WTC11 (cell line): ENCODE measurements at regions not wholly inside any gene's neighbourhood (a gene's known extent, or its start where the extent isn't known, plus 50 kb on each side); places are given as distances from the start of the nearest gene placed in this dataset.
"Not testable (repeated sequence)": the region's sequence is repeated elsewhere in the genome, so short reads cannot be mapped to it uniquely, and the experiment has no call there.

Experiments used
- ATAC-seq: fragments of 200-7000 bp; cut with Tn5 transposase; 2 replicates; pipeline ENCODE4 v1.10.0; 2021; ENCODE audit warnings: mild to moderate bottlenecking, moderate library complexity
- CTCF ChIA-PET: fragments of 300-600 bp; sonication (Branson Sonifier 250); formaldehyde crosslinking; loops from one replicate; lab custom pipeline; 2021; ENCODE audit warnings: antibody characterized with exemption; lab: Charles Lee
- POLR2A ChIA-PET: fragments of 350-600 bp; sonication (Branson Sonifier 250); formaldehyde crosslinking; loops from one replicate; lab custom pipeline; 2021; ENCODE audit warnings: antibody characterized with exemption; lab: Charles Lee
- DNase-seq: peaks from one replicate; pipeline ENCODE4 v3.0.0; 2021; ENCODE audit warnings: low spot score
- H3K27ac Mint-ChIP-seq: 2 replicates; pipeline ENCODE4 v1.8.0; 2021; ENCODE audit warnings: mixed read lengths
- H3K27me3 Mint-ChIP-seq: 2 replicates; pipeline ENCODE4 v1.8.0; 2021; ENCODE audit warnings: low read depth, mild to moderate bottlenecking, moderate library complexity, mixed read lengths
- H3K36me3 Mint-ChIP-seq: 2 replicates; pipeline ENCODE4 v1.8.0; 2021; ENCODE audit warnings: mixed read lengths
- H3K4me1 Mint-ChIP-seq: 2 replicates; pipeline ENCODE4 v1.8.0; 2022; ENCODE audit warnings: mixed read lengths
- H3K4me3 Mint-ChIP-seq: 2 replicates; pipeline ENCODE4 v1.8.0; 2021; ENCODE audit warnings: mild to moderate bottlenecking, moderate library complexity, mixed read lengths
- H3K9me3 Mint-ChIP-seq: 2 replicates; pipeline ENCODE4 v1.8.0; 2021; ENCODE audit warnings: mixed read lengths
- ELF4 ChIP-seq: sonication (generic); formaldehyde crosslinking; IDR thresholded peaks from 2 replicates; pipeline ENCODE4 v1.8.1; 2022; ENCODE audit warnings: low read depth, mild to moderate bottlenecking, moderate library complexity, missing genetic modification reagents
- FOXP1 ChIP-seq: sonication (generic); formaldehyde crosslinking; IDR thresholded peaks from 2 replicates; pipeline ENCODE4 v1.8.0; 2022; ENCODE audit warnings: missing genetic modification reagents, mild to moderate bottlenecking, moderate library complexity, borderline replicate concordance
- GRHL2 ChIP-seq: fragments of 250-450 bp; sonication (Bioruptor Pico); IDR thresholded peaks from 2 replicates; pipeline ENCODE4 v1.8.0; 2022; ENCODE audit warnings: mild to moderate bottlenecking, moderate library complexity; ENCODE audit not compliant: insufficient replicate concordance, severe bottlenecking
- HMGA2 ChIP-seq: fragments of 250-450 bp; sonication (Bioruptor Pico); IDR thresholded peaks from 2 replicates; pipeline ENCODE4 v1.4.0; 2021; ENCODE audit warnings: mild to moderate bottlenecking, moderate library complexity
- JAZF1 ChIP-seq: fragments of 250-450 bp; sonication (Bioruptor Pico); IDR thresholded peaks from 2 replicates; pipeline ENCODE4 v1.9.0; 2021; ENCODE audit warnings: moderate library complexity, mild to moderate bottlenecking, inconsistent platforms
- NFATC4 ChIP-seq: fragments of 250-450 bp; sonication (Bioruptor Pico); IDR thresholded peaks from 2 replicates; pipeline ENCODE4 v1.9.0; 2021; ENCODE audit warnings: mild to moderate bottlenecking
- NR1H2 ChIP-seq: sonication (generic); formaldehyde crosslinking; IDR thresholded peaks from 2 replicates; pipeline ENCODE4 v1.9.0; 2021; ENCODE audit warnings: mild to moderate bottlenecking, moderate library complexity, missing genetic modification reagents
- OVOL2 ChIP-seq: fragments of 250-450 bp; sonication (Bioruptor Pico); IDR thresholded peaks from 2 replicates; pipeline ENCODE4 v1.9.0; 2021; ENCODE audit warnings: mild to moderate bottlenecking, borderline replicate concordance
- PRRX2 ChIP-seq: fragments of 250-450 bp; sonication (Bioruptor Pico); IDR thresholded peaks from 2 replicates; pipeline ENCODE4 v1.8.0; 2021; ENCODE audit warnings: mild to moderate bottlenecking
- RELA ChIP-seq: sonication (generic); formaldehyde crosslinking; IDR thresholded peaks from 2 replicates; pipeline ENCODE4 v1.8.1; 2022; ENCODE audit warnings: missing genetic modification reagents, mild to moderate bottlenecking, borderline replicate concordance
- RORB ChIP-seq: fragments of 250-450 bp; sonication (Bioruptor Pico); IDR thresholded peaks from 2 replicates; pipeline ENCODE4 v1.9.0; 2021; ENCODE audit warnings: mild to moderate bottlenecking
- SMAD3 ChIP-seq: sonication (generic); formaldehyde crosslinking; IDR thresholded peaks from 2 replicates; pipeline ENCODE4 v1.8.0; 2022; ENCODE audit warnings: missing genetic modification reagents, mild to moderate bottlenecking, borderline replicate concordance
- TEAD4 ChIP-seq: sonication (generic); formaldehyde crosslinking; IDR thresholded peaks from 2 replicates; pipeline ENCODE4 v1.8.0; 2022; ENCODE audit warnings: mild to moderate bottlenecking, missing genetic modification reagents
- ZBTB21 ChIP-seq: sonication (generic); formaldehyde crosslinking; IDR thresholded peaks from 2 replicates; pipeline ENCODE4 v1.8.1; 2023; ENCODE audit warnings: mild to moderate bottlenecking, missing genetic modification reagents, borderline replicate concordance
- ZNF121 ChIP-seq: sonication (generic); formaldehyde crosslinking; IDR thresholded peaks from 2 replicates; pipeline ENCODE4 v1.8.0; 2023; ENCODE audit warnings: missing genetic modification reagents
- TF ChIP-seq, protein P1 (sequence below): fragments of 200-600 bp; IDR thresholded peaks from 2 replicates; pipeline ENCODE4 v1.8.0; 2022; ENCODE audit warnings: antibody characterized with exemption
- TF ChIP-seq, protein P2 (sequence below): sonication (generic); formaldehyde crosslinking; conservative IDR thresholded peaks from 2 replicates; pipeline ENCODE4 v1.8.1; 2022; ENCODE audit warnings: mild to moderate bottlenecking, missing genetic modification reagents
- TF ChIP-seq, protein P3 (sequence below): sonication (generic); formaldehyde crosslinking; IDR thresholded peaks from 2 replicates; pipeline ENCODE4 v1.8.0; 2023; ENCODE audit warnings: missing genetic modification reagents, mild to moderate bottlenecking, borderline replicate concordance
- TF ChIP-seq, protein P4 (sequence below): sonication (generic); formaldehyde crosslinking; IDR thresholded peaks from 2 replicates; pipeline ENCODE4 v1.8.1; 2022; ENCODE audit warnings: missing genetic modification reagents, borderline replicate concordance
- TF ChIP-seq, protein P5 (sequence below): sonication (generic); formaldehyde crosslinking; IDR thresholded peaks from 2 replicates; pipeline ENCODE4 v1.8.1; 2023; ENCODE audit warnings: mild to moderate bottlenecking, moderate library complexity, missing genetic modification reagents
- TF ChIP-seq, protein P6 (sequence below): sonication (generic); formaldehyde crosslinking; IDR thresholded peaks from 2 replicates; pipeline ENCODE4 v1.8.1; 2022; ENCODE audit warnings: low read depth, missing genetic modification reagents, borderline replicate concordance

DNA sequence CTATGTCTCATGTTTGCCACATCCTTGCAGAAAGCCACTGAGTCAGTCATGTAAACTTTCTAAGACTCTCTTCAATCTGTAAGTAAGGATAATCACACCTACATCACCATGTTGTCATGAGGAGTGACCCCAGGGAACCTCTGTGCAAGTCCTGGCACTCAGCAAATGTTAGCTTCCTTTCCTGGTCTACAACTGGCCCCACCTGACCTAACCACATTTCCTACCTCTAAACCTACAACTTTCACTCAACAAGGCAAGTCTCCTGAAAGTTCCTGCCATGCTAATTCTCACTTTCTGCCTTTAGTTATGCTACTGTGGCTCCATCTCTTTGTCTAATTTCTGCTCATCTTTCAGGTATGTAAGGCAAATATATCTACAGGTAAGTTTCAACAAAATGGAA, 72.3 kb upstream of the SEM1 start:
- DNase-seq (no peak), ATAC-seq (no peak)
- no peak overlapping the region for H3K27ac Mint-ChIP-seq
- no peaks in the 10 kb centered on the region; the same call in 1 of the 2 replicates for H3K27me3 Mint-ChIP-seq
- TF ChIP-seq ZBTB21 (CRISPR knock-in tag), result no peak
- no peak for TF ChIP-seq NFATC4
- TF ChIP-seq OVOL2 (CRISPR knock-in tag), result no peak
- no peak for TF ChIP-seq RORB (CRISPR knock-in tag)
- no peak for TF ChIP-seq ZNF121 (CRISPR knock-in tag)
- TF ChIP-seq, protein P1, sequence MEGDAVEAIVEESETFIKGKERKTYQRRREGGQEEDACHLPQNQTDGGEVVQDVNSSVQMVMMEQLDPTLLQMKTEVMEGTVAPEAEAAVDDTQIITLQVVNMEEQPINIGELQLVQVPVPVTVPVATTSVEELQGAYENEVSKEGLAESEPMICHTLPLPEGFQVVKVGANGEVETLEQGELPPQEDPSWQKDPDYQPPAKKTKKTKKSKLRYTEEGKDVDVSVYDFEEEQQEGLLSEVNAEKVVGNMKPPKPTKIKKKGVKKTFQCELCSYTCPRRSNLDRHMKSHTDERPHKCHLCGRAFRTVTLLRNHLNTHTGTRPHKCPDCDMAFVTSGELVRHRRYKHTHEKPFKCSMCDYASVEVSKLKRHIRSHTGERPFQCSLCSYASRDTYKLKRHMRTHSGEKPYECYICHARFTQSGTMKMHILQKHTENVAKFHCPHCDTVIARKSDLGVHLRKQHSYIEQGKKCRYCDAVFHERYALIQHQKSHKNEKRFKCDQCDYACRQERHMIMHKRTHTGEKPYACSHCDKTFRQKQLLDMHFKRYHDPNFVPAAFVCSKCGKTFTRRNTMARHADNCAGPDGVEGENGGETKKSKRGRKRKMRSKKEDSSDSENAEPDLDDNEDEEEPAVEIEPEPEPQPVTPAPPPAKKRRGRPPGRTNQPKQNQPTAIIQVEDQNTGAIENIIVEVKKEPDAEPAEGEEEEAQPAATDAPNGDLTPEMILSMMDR, result no peak
- TF ChIP-seq GRHL2, result no peak
- TF ChIP-seq ELF4, result no peak
- no peak for TF ChIP-seq TEAD4 (CRISPR knock-in tag)
- TF ChIP-seq NR1H2, result no peak
- peaks cover 18% of the 10 kb centered on the region for H3K4me1 Mint-ChIP-seq
- 0 out of 2 replicates have a peak, but pooled peaks cover 3% of the 10 kb centered on the region for H3K9me3 Mint-ChIP-seq
- no peak overlapping the region for H3K4me3 Mint-ChIP-seq
- no peaks in the 10 kb centered on the region for H3K36me3 Mint-ChIP-seq
- POLR2A ChIA-PET, result no interaction called here
- CTCF ChIA-PET, result no interaction called here

DNA sequence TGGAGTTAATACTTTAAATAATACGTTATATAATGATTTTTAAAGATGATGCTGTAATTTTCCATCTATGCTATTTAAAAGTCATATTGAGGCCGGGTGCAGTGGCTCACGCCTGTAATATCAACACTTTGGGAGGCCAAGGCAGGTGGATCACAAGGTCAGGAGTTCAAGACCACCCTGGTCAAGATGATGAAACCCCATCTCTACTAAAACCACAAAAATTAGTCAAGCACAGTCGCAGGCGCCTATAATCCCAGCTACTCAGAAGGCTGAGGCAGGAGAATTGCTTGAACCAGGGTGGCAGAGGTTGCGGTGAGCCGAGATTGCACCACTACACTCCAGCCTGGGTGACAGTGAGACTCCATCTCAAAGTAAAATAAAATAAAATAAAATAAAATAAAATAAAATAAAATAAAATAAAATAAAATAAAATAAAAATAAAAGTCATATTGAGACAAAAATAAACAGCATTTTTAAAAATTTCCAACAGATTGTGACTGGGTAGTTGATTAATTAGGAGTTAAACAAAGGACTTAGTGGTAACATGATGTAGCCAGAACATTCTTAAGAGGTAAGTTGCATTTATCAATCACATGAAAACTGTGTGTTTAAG, 73.1 kb upstream of the SEM1 start:
- TF ChIP-seq HMGA2 (CRISPR knock-in tag), result peak; percentile 92
- CTCF ChIA-PET, H3K36me3 Mint-ChIP-seq, ATAC-seq, H3K4me3 Mint-ChIP-seq, H3K9me3 Mint-ChIP-seq, H3K27ac Mint-ChIP-seq, DNase-seq, H3K27me3 Mint-ChIP-seq, POLR2A ChIA-PET: not testable (repeated sequence)
- peaks cover 27% of the 10 kb centered on the region for H3K4me1 Mint-ChIP-seq

DNA sequence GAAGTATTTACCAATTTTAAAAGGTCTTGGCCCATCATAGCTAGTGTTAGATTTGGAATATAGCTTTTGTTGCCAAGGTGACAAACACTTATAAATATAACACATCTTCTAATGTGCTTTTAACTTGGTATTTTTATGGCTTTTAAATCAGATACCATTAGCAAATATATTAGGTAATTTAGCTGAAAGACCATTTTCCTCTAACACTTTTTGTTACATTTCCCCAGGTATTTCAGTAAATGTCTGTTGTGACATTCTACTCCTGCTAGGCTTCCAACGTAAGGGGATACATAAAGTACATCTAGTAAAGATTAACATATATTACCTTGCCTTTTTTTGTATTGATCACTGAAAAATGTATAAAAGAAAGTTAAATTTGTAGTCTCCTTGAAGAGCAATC, 75.0 kb upstream of the SEM1 start:
- H3K4me1 Mint-ChIP-seq, result peaks cover 31% of the 10 kb centered on the region
- H3K27me3 Mint-ChIP-seq, result no peaks in the 10 kb centered on the region; the same call in 1 of the 2 replicates
- no peak for ATAC-seq
- POLR2A ChIA-PET, result no interaction called here
- CTCF ChIA-PET, result no interaction called here
- H3K4me3 Mint-ChIP-seq, result no peak overlapping the region
- no peak overlapping the region for H3K27ac Mint-ChIP-seq
- no peak for DNase-seq
- H3K9me3 Mint-ChIP-seq, result 0 out of 2 replicates have a peak, but pooled peaks cover 3% of the 10 kb centered on the region
- no peaks in the 10 kb centered on the region for H3K36me3 Mint-ChIP-seq
- TF ChIP-seq JAZF1 (CRISPR knock-in tag) (no peak), SMAD3 (no peak), RELA (no peak), FOXP1 (CRISPR knock-in tag) (no peak), PRRX2 (CRISPR knock-in tag) (no peak)
- TF ChIP-seq, protein P2, sequence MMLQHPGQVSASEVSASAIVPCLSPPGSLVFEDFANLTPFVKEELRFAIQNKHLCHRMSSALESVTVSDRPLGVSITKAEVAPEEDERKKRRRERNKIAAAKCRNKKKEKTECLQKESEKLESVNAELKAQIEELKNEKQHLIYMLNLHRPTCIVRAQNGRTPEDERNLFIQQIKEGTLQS (CRISPR knock-in tag), result no peak
- TF ChIP-seq, protein P3, sequence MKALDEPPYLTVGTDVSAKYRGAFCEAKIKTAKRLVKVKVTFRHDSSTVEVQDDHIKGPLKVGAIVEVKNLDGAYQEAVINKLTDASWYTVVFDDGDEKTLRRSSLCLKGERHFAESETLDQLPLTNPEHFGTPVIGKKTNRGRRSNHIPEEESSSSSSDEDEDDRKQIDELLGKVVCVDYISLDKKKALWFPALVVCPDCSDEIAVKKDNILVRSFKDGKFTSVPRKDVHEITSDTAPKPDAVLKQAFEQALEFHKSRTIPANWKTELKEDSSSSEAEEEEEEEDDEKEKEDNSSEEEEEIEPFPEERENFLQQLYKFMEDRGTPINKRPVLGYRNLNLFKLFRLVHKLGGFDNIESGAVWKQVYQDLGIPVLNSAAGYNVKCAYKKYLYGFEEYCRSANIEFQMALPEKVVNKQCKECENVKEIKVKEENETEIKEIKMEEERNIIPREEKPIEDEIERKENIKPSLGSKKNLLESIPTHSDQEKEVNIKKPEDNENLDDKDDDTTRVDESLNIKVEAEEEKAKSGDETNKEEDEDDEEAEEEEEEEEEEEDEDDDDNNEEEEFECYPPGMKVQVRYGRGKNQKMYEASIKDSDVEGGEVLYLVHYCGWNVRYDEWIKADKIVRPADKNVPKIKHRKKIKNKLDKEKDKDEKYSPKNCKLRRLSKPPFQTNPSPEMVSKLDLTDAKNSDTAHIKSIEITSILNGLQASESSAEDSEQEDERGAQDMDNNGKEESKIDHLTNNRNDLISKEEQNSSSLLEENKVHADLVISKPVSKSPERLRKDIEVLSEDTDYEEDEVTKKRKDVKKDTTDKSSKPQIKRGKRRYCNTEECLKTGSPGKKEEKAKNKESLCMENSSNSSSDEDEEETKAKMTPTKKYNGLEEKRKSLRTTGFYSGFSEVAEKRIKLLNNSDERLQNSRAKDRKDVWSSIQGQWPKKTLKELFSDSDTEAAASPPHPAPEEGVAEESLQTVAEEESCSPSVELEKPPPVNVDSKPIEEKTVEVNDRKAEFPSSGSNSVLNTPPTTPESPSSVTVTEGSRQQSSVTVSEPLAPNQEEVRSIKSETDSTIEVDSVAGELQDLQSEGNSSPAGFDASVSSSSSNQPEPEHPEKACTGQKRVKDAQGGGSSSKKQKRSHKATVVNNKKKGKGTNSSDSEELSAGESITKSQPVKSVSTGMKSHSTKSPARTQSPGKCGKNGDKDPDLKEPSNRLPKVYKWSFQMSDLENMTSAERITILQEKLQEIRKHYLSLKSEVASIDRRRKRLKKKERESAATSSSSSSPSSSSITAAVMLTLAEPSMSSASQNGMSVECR (CRISPR knock-in tag), result no peak
- TF ChIP-seq, protein P4, sequence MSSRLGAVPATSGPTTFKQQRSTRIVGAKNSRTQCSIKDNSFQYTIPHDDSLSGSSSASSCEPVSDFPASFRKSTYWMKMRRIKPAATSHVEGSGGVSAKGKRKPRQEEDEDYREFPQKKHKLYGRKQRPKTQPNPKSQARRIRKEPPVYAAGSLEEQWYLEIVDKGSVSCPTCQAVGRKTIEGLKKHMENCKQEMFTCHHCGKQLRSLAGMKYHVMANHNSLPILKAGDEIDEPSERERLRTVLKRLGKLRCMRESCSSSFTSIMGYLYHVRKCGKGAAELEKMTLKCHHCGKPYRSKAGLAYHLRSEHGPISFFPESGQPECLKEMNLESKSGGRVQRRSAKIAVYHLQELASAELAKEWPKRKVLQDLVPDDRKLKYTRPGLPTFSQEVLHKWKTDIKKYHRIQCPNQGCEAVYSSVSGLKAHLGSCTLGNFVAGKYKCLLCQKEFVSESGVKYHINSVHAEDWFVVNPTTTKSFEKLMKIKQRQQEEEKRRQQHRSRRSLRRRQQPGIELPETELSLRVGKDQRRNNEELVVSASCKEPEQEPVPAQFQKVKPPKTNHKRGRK, result no peak
- TF ChIP-seq, protein P5, sequence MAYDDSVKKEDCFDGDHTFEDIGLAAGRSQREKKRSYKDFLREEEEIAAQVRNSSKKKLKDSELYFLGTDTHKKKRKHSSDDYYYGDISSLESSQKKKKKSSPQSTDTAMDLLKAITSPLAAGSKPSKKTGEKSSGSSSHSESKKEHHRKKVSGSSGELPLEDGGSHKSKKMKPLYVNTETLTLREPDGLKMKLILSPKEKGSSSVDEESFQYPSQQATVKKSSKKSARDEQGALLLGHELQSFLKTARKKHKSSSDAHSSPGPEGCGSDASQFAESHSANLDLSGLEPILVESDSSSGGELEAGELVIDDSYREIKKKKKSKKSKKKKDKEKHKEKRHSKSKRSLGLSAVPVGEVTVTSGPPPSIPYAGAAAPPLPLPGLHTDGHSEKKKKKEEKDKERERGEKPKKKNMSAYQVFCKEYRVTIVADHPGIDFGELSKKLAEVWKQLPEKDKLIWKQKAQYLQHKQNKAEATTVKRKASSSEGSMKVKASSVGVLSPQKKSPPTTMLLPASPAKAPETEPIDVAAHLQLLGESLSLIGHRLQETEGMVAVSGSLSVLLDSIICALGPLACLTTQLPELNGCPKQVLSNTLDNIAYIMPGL (CRISPR knock-in tag), result no peak
- TF ChIP-seq, protein P6, sequence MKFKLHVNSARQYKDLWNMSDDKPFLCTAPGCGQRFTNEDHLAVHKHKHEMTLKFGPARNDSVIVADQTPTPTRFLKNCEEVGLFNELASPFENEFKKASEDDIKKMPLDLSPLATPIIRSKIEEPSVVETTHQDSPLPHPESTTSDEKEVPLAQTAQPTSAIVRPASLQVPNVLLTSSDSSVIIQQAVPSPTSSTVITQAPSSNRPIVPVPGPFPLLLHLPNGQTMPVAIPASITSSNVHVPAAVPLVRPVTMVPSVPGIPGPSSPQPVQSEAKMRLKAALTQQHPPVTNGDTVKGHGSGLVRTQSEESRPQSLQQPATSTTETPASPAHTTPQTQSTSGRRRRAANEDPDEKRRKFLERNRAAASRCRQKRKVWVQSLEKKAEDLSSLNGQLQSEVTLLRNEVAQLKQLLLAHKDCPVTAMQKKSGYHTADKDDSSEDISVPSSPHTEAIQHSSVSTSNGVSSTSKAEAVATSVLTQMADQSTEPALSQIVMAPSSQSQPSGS (CRISPR knock-in tag), result no peak
